IMR-90 (cell line): ENCODE measurements at regions not wholly inside any gene's neighbourhood (a gene's known extent, or its start where the extent isn't known, plus 50 kb on each side); places are given as distances from the start of the nearest gene placed in this dataset.

Experiments
- CTCF ChIP-seq: conservative IDR thresholded peaks from 2 replicates; pipeline ENCODE4 v1.5.1; 2012; ENCODE audit warnings: mild to moderate bottlenecking, low read depth, low read length, improper control_type of control experiment
- POLR2A ChIP-seq: IDR thresholded peaks from 2 replicates; pipeline ENCODE4 v1.6.1; 2012; ENCODE audit warnings: mild to moderate bottlenecking, low read depth, low read length
- SMC3 ChIP-seq: fragments of 150-350 bp; IDR thresholded peaks from 2 replicates; pipeline ENCODE4 v1.6.1; 2016; ENCODE audit warnings: low read depth, mild to moderate bottlenecking, antibody characterized with exemption, low read length, moderate library complexity

- TF ChIP-seq CTCF = no peak
- no peak for TF ChIP-seq POLR2A
- no peak for TF ChIP-seq SMC3
Measured at GRCh38 chr2:41830600-41830999, 217.2 kb upstream of the PKDCC start.
